ENCODE measurements at regions not wholly inside any gene's neighbourhood (a gene's known extent, or its start where the extent isn't known, plus 50 kb on each side); places are given as distances from the start of the nearest gene placed in this dataset.

DNA sequence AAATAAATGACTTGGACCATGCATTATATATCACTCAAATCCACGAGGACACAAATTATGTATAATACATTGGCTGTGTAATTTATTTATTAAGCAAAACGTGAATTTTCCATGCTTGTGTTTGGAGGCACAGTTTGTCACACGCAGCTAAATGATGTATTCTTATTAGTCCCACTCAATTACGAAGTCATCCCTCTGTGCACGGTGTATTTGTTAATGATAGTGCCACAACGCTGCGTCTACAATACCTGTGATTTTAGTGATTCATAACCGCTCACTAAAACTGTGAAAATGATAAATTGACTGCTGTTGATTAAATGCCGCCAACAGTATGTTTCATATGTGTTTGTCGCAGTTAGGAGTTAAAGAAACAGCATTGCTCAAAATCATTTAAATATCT is 358.3 kb downstream of the ZNF516 start:
- H3K4me1 ChIP-seq (ENCODE audit: control insufficient read depth in 2 of 3, insufficient read depth in 2 of 3, low read depth in 1 of 3, low read length in 3 of 3) = no peaks in the 10 kb centered on the region
- H3K27ac ChIP-seq (ENCODE audit: low read depth in 2 of 2, low read length in 2 of 2) = no peak overlapping the region
- no peaks in the 10 kb centered on the region for H3K36me3 ChIP-seq (ENCODE audit: control insufficient read depth in 2 of 3, insufficient read depth in 3 of 3, low read length in 3 of 3)
- no peaks in the 10 kb centered on the region for H3K27me3 ChIP-seq (ENCODE audit: control insufficient read depth, insufficient read depth, low read length)
- TF ChIP-seq, protein P1, sequence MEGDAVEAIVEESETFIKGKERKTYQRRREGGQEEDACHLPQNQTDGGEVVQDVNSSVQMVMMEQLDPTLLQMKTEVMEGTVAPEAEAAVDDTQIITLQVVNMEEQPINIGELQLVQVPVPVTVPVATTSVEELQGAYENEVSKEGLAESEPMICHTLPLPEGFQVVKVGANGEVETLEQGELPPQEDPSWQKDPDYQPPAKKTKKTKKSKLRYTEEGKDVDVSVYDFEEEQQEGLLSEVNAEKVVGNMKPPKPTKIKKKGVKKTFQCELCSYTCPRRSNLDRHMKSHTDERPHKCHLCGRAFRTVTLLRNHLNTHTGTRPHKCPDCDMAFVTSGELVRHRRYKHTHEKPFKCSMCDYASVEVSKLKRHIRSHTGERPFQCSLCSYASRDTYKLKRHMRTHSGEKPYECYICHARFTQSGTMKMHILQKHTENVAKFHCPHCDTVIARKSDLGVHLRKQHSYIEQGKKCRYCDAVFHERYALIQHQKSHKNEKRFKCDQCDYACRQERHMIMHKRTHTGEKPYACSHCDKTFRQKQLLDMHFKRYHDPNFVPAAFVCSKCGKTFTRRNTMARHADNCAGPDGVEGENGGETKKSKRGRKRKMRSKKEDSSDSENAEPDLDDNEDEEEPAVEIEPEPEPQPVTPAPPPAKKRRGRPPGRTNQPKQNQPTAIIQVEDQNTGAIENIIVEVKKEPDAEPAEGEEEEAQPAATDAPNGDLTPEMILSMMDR (IDR thresholded peaks at IDR 0.05; ENCODE audit: borderline replicate concordance, extremely low read depth, insufficient read depth) = no peak
- intact Hi-C loops (cut with DNase I) = no loop called here
- no peak overlapping the region for H3K9ac ChIP-seq (ENCODE audit: low read length in 3 of 3)
- DNase-seq (no peak), FAIRE-seq (no peak)
- H3K9me3 ChIP-seq (ENCODE audit: control insufficient read depth in 2 of 3, insufficient read depth in 1 of 3, low read length in 3 of 3) = peaks cover 0 to 7% (median 0%) of the 10 kb centered on the region in 3 donors
- H3K4me3 ChIP-seq (ENCODE audit: low read length in 3 of 3) = no peak overlapping the region

DNA sequence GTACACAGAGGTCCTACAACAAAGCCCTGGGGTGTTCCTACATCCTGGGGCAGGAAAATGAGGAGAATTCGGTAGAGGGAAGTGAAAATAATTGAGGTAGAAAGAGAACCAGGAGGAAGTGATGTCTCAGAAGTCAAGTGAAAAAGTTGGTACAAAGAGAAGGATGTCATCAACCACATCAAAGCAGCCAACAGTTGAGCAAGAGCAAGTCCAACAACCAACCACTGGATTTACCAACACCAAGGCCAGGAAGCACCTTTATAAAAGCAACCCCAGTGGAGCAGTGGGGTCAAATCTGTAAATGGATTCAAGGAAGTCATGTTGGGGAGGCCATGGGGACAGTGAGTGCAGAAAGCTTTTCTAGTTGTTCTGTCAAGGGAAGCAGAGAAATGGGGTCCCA is 360.4 kb downstream of the ZNF516 start:
- H3K4me3 ChIP-seq (ENCODE audit: low read length in 3 of 3) = no peak overlapping the region
- H3K4me1 ChIP-seq (ENCODE audit: control insufficient read depth in 2 of 3, insufficient read depth in 2 of 3, low read depth in 1 of 3, low read length in 3 of 3) = no peaks in the 10 kb centered on the region
- no peak overlapping the region for H3K27ac ChIP-seq (ENCODE audit: low read depth in 2 of 2, low read length in 2 of 2)
- no peaks in the 10 kb centered on the region for H3K27me3 ChIP-seq (ENCODE audit: control insufficient read depth, insufficient read depth, low read length)
- no peak for DNase-seq
- TF ChIP-seq, protein P1 (IDR thresholded peaks at IDR 0.05; ENCODE audit: borderline replicate concordance, extremely low read depth, insufficient read depth) = no peak
- no peaks in the 10 kb centered on the region for H3K36me3 ChIP-seq (ENCODE audit: control insufficient read depth in 2 of 3, insufficient read depth in 3 of 3, low read length in 3 of 3)
- peaks cover 0 to 7% (median 0%) of the 10 kb centered on the region in 3 donors for H3K9me3 ChIP-seq (ENCODE audit: control insufficient read depth in 2 of 3, insufficient read depth in 1 of 3, low read length in 3 of 3)
- intact Hi-C loops (cut with DNase I) = no loop called here
- no peak for FAIRE-seq
- no peak overlapping the region for H3K9ac ChIP-seq (ENCODE audit: low read length in 3 of 3)

DNA sequence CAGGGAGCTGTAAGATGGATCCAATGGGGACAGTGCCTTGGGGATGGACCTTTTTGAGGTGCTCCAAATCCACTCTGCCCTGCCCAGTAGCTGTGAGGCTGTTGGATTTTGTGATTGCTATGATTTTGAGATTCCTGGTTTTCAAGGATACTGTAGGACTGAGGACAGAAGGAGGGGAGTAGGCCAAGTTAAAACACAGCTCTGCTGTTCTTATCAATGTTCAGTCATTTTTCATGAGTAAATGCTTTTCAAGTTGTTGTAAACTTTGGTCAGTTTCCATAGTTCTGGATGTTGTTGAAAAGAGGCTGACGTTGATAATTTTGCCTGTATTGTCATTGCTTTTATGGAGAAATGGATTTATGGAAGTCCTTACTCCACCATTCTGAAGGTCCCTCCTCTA is 361.2 kb downstream of the ZNF516 start:
- TF ChIP-seq, protein P1 (IDR thresholded peaks at IDR 0.05; ENCODE audit: borderline replicate concordance, extremely low read depth, insufficient read depth) = no peak
- DNase-seq = no peak
- H3K4me1 ChIP-seq (ENCODE audit: control insufficient read depth in 2 of 3, insufficient read depth in 2 of 3, low read depth in 1 of 3, low read length in 3 of 3) = no peaks in the 10 kb centered on the region
- no peaks in the 10 kb centered on the region for H3K36me3 ChIP-seq (ENCODE audit: control insufficient read depth in 2 of 3, insufficient read depth in 3 of 3, low read length in 3 of 3)
- no peak for FAIRE-seq
- intact Hi-C loops (cut with DNase I) = no loop called here
- no peaks in the 10 kb centered on the region for H3K27me3 ChIP-seq (ENCODE audit: control insufficient read depth, insufficient read depth, low read length)
- no peak overlapping the region for H3K27ac ChIP-seq (ENCODE audit: low read depth in 2 of 2, low read length in 2 of 2)
- H3K9me3 ChIP-seq (ENCODE audit: control insufficient read depth in 2 of 3, insufficient read depth in 1 of 3, low read length in 3 of 3) = peaks cover 0 to 7% (median 0%) of the 10 kb centered on the region in 3 donors
- H3K4me3 ChIP-seq (ENCODE audit: low read length in 3 of 3) = no peak overlapping the region
- H3K9ac ChIP-seq (ENCODE audit: low read length in 3 of 3) = no peak overlapping the region

DNA sequence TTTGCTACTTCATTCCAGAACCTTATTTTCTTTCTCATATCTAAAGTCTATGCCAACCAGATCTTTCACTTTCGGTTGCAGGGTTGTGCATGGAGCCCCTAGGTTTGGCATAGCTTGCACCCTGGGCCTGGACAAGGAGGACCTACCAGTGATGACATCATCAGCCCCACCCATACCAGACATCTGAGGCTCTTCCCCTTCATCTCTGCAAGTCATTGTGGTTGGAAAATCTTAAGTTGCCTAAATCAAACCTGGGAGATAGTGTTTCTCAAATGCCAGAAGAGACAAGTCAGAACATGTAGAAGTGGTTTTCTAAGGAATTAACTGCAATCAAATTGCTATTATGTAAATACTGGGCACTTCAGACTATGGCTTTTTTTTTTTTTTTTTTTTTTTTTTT is 363.3 kb downstream of the ZNF516 start:
- Histone ChIP-seq H3K4me3 (ENCODE audit: low read length in 3 of 3) (no peak overlapping the region), H3K9ac (ENCODE audit: low read length in 3 of 3) (no peak overlapping the region), H3K9me3 (ENCODE audit: control insufficient read depth in 2 of 3, insufficient read depth in 1 of 3, low read length in 3 of 3) (peaks cover 0 to 7% (median 0%) of the 10 kb centered on the region in 3 donors), H3K4me1 (ENCODE audit: control insufficient read depth in 2 of 3, insufficient read depth in 2 of 3, low read depth in 1 of 3, low read length in 3 of 3) (no peaks in the 10 kb centered on the region), H3K27me3 (ENCODE audit: control insufficient read depth, insufficient read depth, low read length) (no peaks in the 10 kb centered on the region), H3K36me3 (ENCODE audit: control insufficient read depth in 2 of 3, insufficient read depth in 3 of 3, low read length in 3 of 3) (no peaks in the 10 kb centered on the region), H3K27ac (ENCODE audit: low read depth in 2 of 2, low read length in 2 of 2) (no peak overlapping the region)
- TF ChIP-seq, protein P1 (IDR thresholded peaks at IDR 0.05; ENCODE audit: borderline replicate concordance, extremely low read depth, insufficient read depth) = no peak
- no peak for DNase-seq
- intact Hi-C loops (cut with DNase I) = no loop called here
- no peak for FAIRE-seq

Data from kidney (tissue), 13 donors.